Hepatocyte (in vitro differentiated cells): ENCODE measurements at regions not wholly inside any gene's neighbourhood (a gene's known extent, or its start where the extent isn't known, plus 50 kb on each side); places are given as distances from the start of the nearest gene placed in this dataset.

Experiments used
- DNase-seq: peaks from one replicate; pipeline ENCODE4 v3.0.0-alpha.2; 2016; ENCODE audit warnings: low spot score
- H2AFZ ChIP-seq: fragments of 200-600 bp; sonication (generic); 2 replicates; pipeline ENCODE4 v1.6.0; 2016; ENCODE audit warnings: antibody characterized with exemption, mild to moderate bottlenecking
- H3K27ac ChIP-seq: fragments of 200-600 bp; sonication (generic); 2 replicates; pipeline ENCODE4 v1.5.1; 2016; ENCODE audit warnings: mild to moderate bottlenecking
- H3K27me3 ChIP-seq: fragments of 200-600 bp; sonication (generic); 2 replicates; pipeline ENCODE4 v1.6.1; 2016
- H3K36me3 ChIP-seq: fragments of 200-600 bp; sonication (generic); replicated peaks from 2 replicates; pipeline ENCODE4 v1.5.1; 2016; ENCODE audit warnings: low read depth; ENCODE audit not compliant: insufficient read depth
- H3K4me1 ChIP-seq: fragments of 200-600 bp; sonication (generic); 2 replicates; pipeline ENCODE4 v1.5.1; 2016; ENCODE audit warnings: mild to moderate bottlenecking, moderate library complexity; ENCODE audit not compliant: insufficient read depth
- H3K4me2 ChIP-seq: fragments of 200-600 bp; sonication (generic); 2 replicates; pipeline ENCODE4 v1.6.0; 2016
- H3K4me3 ChIP-seq: fragments of 200-600 bp; sonication (generic); 2 replicates; pipeline ENCODE4 v1.5.1; 2016; ENCODE audit warnings: mild to moderate bottlenecking
- H3K79me2 ChIP-seq: fragments of 200-600 bp; sonication (generic); 2 replicates; pipeline ENCODE4 v1.6.0; 2017; ENCODE audit warnings: mild to moderate bottlenecking
- H3K9me2 ChIP-seq: fragments of 200-600 bp; sonication (generic); replicated peaks from 2 replicates; pipeline ENCODE4 v1.6.0; 2017; ENCODE audit warnings: mild to moderate bottlenecking; ENCODE audit not compliant: insufficient read depth
- H3K9me3 ChIP-seq: fragments of 200-600 bp; sonication (generic); 2 replicates; pipeline ENCODE4 v1.5.1; 2016; ENCODE audit warnings: low read depth, mild to moderate bottlenecking
- H4K20me1 ChIP-seq: fragments of 200-600 bp; sonication (generic); 2 replicates; pipeline ENCODE4 v1.6.0; 2016; ENCODE audit warnings: mild to moderate bottlenecking; ENCODE audit not compliant: insufficient read depth, poor library complexity, severe bottlenecking
- EZH2 ChIP-seq: fragments of 200-600 bp; sonication (generic); IDR thresholded peaks from 2 replicates; pipeline ENCODE4 v1.6.1; 2016; ENCODE audit warnings: antibody characterized with exemption, mild to moderate bottlenecking, borderline replicate concordance
- EZH2phosphoT487 ChIP-seq: fragments of 200-600 bp; sonication (generic); IDR thresholded peaks from one replicate; pipeline ENCODE4 v1.6.1; 2018; ENCODE audit warnings: antibody characterized with exemption, mild to moderate bottlenecking, low read depth, moderate library complexity; ENCODE audit not compliant: unreplicated experiment, severe bottlenecking
- WGBS: methylation state at CpG from one replicate; pipeline ENCODE4 v1.1.6; 2016; ENCODE audit warnings: low lambda C conversion rate; ENCODE audit errors: missing lambda C conversion rate; 5-methylcytosine and 5-hydroxymethylcytosine counted together
- TF ChIP-seq, protein P1 (sequence below): fragments of 200-600 bp; sonication (generic); IDR thresholded peaks from 2 replicates; pipeline ENCODE4 v1.5.1; 2016; ENCODE audit warnings: antibody characterized with exemption, mild to moderate bottlenecking; ENCODE audit not compliant: poor library complexity

GRCh38 chr20:63108247-63108646, 101.5 kb upstream of the BHLHE23 start:
- WGBS, result 83% methylated on average over 9 of the region's 9 CpGs

GRCh38 chr20:63107449-63108200, 100.9 kb upstream of the BHLHE23 start:
- Histone ChIP-seq H4K20me1 (no peaks in the 10 kb centered on the region), H3K27ac (no peak overlapping the region), H3K4me1 (no peaks in the 10 kb centered on the region), H3K36me3 (no peaks in the 10 kb centered on the region), H3K27me3 (peaks cover 4% of the 10 kb centered on the region), H3K79me2 (no peaks in the 10 kb centered on the region), H3K9me3 (no peaks in the 10 kb centered on the region), H2AFZ (no peak overlapping the region), H3K4me3 (no peak overlapping the region), H3K4me2 (no peak overlapping the region), H3K9me2 (no peaks in the 10 kb centered on the region)
- TF ChIP-seq EZH2phosphoT487 (no peak), EZH2 (no peak)
- TF ChIP-seq, protein P1, sequence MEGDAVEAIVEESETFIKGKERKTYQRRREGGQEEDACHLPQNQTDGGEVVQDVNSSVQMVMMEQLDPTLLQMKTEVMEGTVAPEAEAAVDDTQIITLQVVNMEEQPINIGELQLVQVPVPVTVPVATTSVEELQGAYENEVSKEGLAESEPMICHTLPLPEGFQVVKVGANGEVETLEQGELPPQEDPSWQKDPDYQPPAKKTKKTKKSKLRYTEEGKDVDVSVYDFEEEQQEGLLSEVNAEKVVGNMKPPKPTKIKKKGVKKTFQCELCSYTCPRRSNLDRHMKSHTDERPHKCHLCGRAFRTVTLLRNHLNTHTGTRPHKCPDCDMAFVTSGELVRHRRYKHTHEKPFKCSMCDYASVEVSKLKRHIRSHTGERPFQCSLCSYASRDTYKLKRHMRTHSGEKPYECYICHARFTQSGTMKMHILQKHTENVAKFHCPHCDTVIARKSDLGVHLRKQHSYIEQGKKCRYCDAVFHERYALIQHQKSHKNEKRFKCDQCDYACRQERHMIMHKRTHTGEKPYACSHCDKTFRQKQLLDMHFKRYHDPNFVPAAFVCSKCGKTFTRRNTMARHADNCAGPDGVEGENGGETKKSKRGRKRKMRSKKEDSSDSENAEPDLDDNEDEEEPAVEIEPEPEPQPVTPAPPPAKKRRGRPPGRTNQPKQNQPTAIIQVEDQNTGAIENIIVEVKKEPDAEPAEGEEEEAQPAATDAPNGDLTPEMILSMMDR, result no peak
- WGBS, result 82% methylated on average over 8 of the region's 8 CpGs
- no peak for DNase-seq

More at GRCh38 chr20:63108247-63108646, 101.5 kb upstream of the BHLHE23 start:
- no peak overlapping the region for H3K27ac ChIP-seq
- TF ChIP-seq EZH2phosphoT487 (no peak), EZH2 (no peak)
- TF ChIP-seq, protein P1, result no peak
- no peaks in the 10 kb centered on the region for H3K9me2 ChIP-seq
- H3K4me2 ChIP-seq, result no peak overlapping the region
- no peaks in the 10 kb centered on the region for H4K20me1 ChIP-seq
- no peaks in the 10 kb centered on the region for H3K79me2 ChIP-seq
- H2AFZ ChIP-seq, result no peak overlapping the region
- no peaks in the 10 kb centered on the region for H3K36me3 ChIP-seq
- no peaks in the 10 kb centered on the region for H3K9me3 ChIP-seq
- H3K27me3 ChIP-seq, result no peaks in the 10 kb centered on the region
- H3K4me3 ChIP-seq, result no peak overlapping the region
- no peaks in the 10 kb centered on the region for H3K4me1 ChIP-seq
- DNase-seq, result no peak

- H2AFZ ChIP-seq, result no peak overlapping the region
- H3K27ac ChIP-seq, result no peak overlapping the region
- TF ChIP-seq, protein P1, result no peak
- no peak for TF ChIP-seq EZH2phosphoT487
- TF ChIP-seq EZH2, result no peak
- H3K79me2 ChIP-seq, result no peaks in the 10 kb centered on the region
- H4K20me1 ChIP-seq, result no peaks in the 10 kb centered on the region
- no peak overlapping the region for H3K4me2 ChIP-seq
- DNase-seq, result no peak
- H3K27me3 ChIP-seq, result peaks cover 9% of the 10 kb centered on the region
- H3K9me3 ChIP-seq, result no peaks in the 10 kb centered on the region
- no peaks in the 10 kb centered on the region for H3K36me3 ChIP-seq
- H3K9me2 ChIP-seq, result no peaks in the 10 kb centered on the region
- H3K4me1 ChIP-seq, result no peaks in the 10 kb centered on the region
- 84% methylated on average over 16 of the region's 16 CpGs for WGBS
- H3K4me3 ChIP-seq, result no peak overlapping the region
Observed at GRCh38 chr20:63106765-63107448, 100.1 kb upstream of the BHLHE23 start.
